Ascending aorta (tissue), 2 donors: ENCODE measurements at regions not wholly inside any gene's neighbourhood (a gene's known extent, or its start where the extent isn't known, plus 50 kb on each side); places are given as distances from the start of the nearest gene placed in this dataset.

Source experiments
- DNase-seq, 2 donors: peaks; one replicate each; pipeline ENCODE4 v3.0.0-alpha.2; 2019; ENCODE audit warnings: low spot score in 2 of 2
- H3K27ac ChIP-seq, 2 donors: fragments of 200-600 bp; sonication (generic); one replicate each; pipeline ENCODE4 v1.5.1; 2016 to 2017; ENCODE audit warnings: mild to moderate bottlenecking in 1 of 2
- H3K27me3 ChIP-seq: fragments of 200-600 bp; sonication (generic); one replicate; pipeline ENCODE4 v1.5.1; 2017
- H3K36me3 ChIP-seq, 2 donors: fragments of 200-600 bp; sonication (generic); one replicate each; pipeline ENCODE4 v1.5.1; 2016
- H3K4me1 ChIP-seq, 2 donors: fragments of 200-600 bp; sonication (generic); one replicate each; pipeline ENCODE4 v1.5.1; 2016 to 2017; ENCODE audit warnings: mild to moderate bottlenecking in 1 of 2
- H3K4me3 ChIP-seq, 2 donors: fragments of 200-600 bp; sonication (generic); one replicate each; pipeline ENCODE4 v1.5.1; 2016 to 2017; ENCODE audit warnings: mild to moderate bottlenecking in 1 of 2
- H3K9me3 ChIP-seq, 2 donors: fragments of 200-600 bp; sonication (generic); one replicate each; pipeline ENCODE4 v1.5.1; 2016
- CTCF ChIP-seq, 3 experiments: fragments of 200-600 bp in 2 of 3; fragments of 450-650 bp in 1 of 3; sonication (generic) in 2 of 3; IDR thresholded peaks; one replicate each; pipeline ENCODE4 v1.5.1; 2016 to 2019; ENCODE audit warnings: antibody characterized with exemption in 3 of 3, mild to moderate bottlenecking in 1 of 3, moderate library complexity in 1 of 3
- intact Hi-C: fragments of 100-400 bp; cut with DNase I; formaldehyde crosslinking; loops from one replicate; pipeline ENCODE4 v1.15.1; 2023

- TF ChIP-seq CTCF (IDR thresholded peaks at IDR 0.05): no peak
- H3K4me1 ChIP-seq: no peaks in the 10 kb centered on the region
- intact Hi-C loops: no loop called here
- no peak for DNase-seq
- H3K9me3 ChIP-seq: no peaks in the 10 kb centered on the region
- no peaks in the 10 kb centered on the region for H3K27me3 ChIP-seq
- no peak overlapping the region for H3K4me3 ChIP-seq
- no peaks in the 10 kb centered on the region for H3K36me3 ChIP-seq
- no peak overlapping the region for H3K27ac ChIP-seq
Observed at GRCh38 chr1:157239936-157240335, 101.7 kb upstream of the ETV3 start.

GRCh38 chr1:157238585-157238984 is 100.4 kb upstream of the ETV3 start:
- no peak for TF ChIP-seq CTCF (IDR thresholded peaks at IDR 0.05)
- no peaks in the 10 kb centered on the region for H3K36me3 ChIP-seq
- H3K4me1 ChIP-seq: no peaks in the 10 kb centered on the region
- no peak overlapping the region for H3K4me3 ChIP-seq
- no peak overlapping the region for H3K27ac ChIP-seq
- intact Hi-C loops: no loop called here
- DNase-seq: no peak
- H3K27me3 ChIP-seq: no peaks in the 10 kb centered on the region
- H3K9me3 ChIP-seq: no peaks in the 10 kb centered on the region

GRCh38 chr1:157237981-157238380 is 99.8 kb upstream of the ETV3 start:
- Histone ChIP-seq H3K36me3 (no peaks in the 10 kb centered on the region), H3K27ac (no peak overlapping the region), H3K27me3 (no peaks in the 10 kb centered on the region), H3K4me3 (no peak overlapping the region), H3K9me3 (no peaks in the 10 kb centered on the region), H3K4me1 (no peaks in the 10 kb centered on the region)
- intact Hi-C loops: no loop called here
- DNase-seq: no peak
- TF ChIP-seq CTCF (IDR thresholded peaks at IDR 0.05): no peak

GRCh38 chr1:157237522-157237921 is 99.3 kb upstream of the ETV3 start:
- no peaks in the 10 kb centered on the region for H3K36me3 ChIP-seq
- no peak for DNase-seq
- no peaks in the 10 kb centered on the region for H3K4me1 ChIP-seq
- no peak overlapping the region for H3K27ac ChIP-seq
- no peaks in the 10 kb centered on the region for H3K9me3 ChIP-seq
- H3K4me3 ChIP-seq: no peak overlapping the region
- intact Hi-C loops: no loop called here
- TF ChIP-seq CTCF (IDR thresholded peaks at IDR 0.05): no peak
- H3K27me3 ChIP-seq: no peaks in the 10 kb centered on the region

GRCh38 chr1:157236072-157236471 is 97.9 kb upstream of the ETV3 start:
- DNase-seq: no peak
- TF ChIP-seq CTCF (IDR thresholded peaks at IDR 0.05): no peak
- Histone ChIP-seq H3K36me3 (no peaks in the 10 kb centered on the region), H3K27ac (no peak overlapping the region), H3K4me3 (no peak overlapping the region), H3K27me3 (no peaks in the 10 kb centered on the region), H3K9me3 (no peaks in the 10 kb centered on the region), H3K4me1 (no peaks in the 10 kb centered on the region)
- intact Hi-C loops: no loop called here

GRCh38 chr1:157235307-157235706 is 97.1 kb upstream of the ETV3 start:
- no peak for TF ChIP-seq CTCF (IDR thresholded peaks at IDR 0.05)
- no peak for DNase-seq
- intact Hi-C loops: no loop called here

More at GRCh38 chr1:157235307-157235706, 97.1 kb upstream of the ETV3 start:
- no peaks in the 10 kb centered on the region for H3K9me3 ChIP-seq
- H3K27me3 ChIP-seq: no peaks in the 10 kb centered on the region
- H3K36me3 ChIP-seq: no peaks in the 10 kb centered on the region
- no peaks in the 10 kb centered on the region for H3K4me1 ChIP-seq
- H3K4me3 ChIP-seq: no peak overlapping the region
- no peak overlapping the region for H3K27ac ChIP-seq
